ENCODE measurements at regions not wholly inside any gene's neighbourhood (a gene's known extent, or its start where the extent isn't known, plus 50 kb on each side); places are given as distances from the start of the nearest gene placed in this dataset.

DNA sequence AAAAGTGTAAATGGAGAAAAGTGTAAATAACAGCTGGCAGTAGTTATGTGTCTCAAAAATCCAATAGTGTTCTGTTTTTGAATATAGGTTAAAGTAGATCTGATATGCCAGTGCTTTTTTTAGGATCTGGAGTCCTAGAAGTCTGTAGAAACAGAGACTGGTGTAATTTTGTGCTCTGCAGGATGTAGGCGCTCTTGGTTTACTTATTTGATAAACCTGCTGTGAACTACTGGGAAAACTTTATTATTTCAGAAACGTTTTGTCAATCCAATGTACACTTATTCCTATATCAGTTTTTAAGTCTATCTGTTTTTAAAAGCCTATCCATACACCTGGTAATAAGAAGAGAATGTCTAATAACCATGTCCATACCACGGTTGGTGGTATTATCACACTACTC lies 530.8 kb upstream of the ZNF804A start:
- no peak for DNase-seq
- no peaks in the 10 kb centered on the region for H3K27me3 Mint-ChIP-seq
- H3K27ac Mint-ChIP-seq: no peak overlapping the region
- no peak overlapping the region for H3K4me3 Mint-ChIP-seq
- no peaks in the 10 kb centered on the region for H3K36me3 Mint-ChIP-seq
- H3K9me3 Mint-ChIP-seq: peaks cover 3 to 5% of the 10 kb centered on the region in 2 donors
- H3K4me1 Mint-ChIP-seq: no peaks in the 10 kb centered on the region
- ATAC-seq (replicated peaks): no peak

DNA sequence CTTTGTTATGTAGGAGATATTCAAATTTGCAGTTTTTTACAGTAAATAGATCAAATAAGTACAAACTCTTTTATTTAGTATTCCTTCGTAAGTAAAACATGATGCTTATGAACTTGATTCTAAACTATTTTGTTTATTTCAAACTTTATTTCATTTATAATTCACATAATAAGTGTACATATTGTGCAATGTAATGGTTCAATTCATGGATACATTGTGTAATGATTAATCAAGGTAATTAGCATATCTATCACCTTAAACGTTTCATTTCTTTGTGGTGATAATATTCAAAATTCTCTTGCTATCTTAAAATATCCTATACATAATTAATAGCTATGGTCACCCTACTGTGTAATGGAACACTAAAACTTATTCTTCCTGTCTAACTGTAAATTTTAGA lies 525.9 kb upstream of the ZNF804A start:
- H3K9me3 Mint-ChIP-seq: no peaks in the 10 kb centered on the region
- H3K27ac Mint-ChIP-seq: no peak overlapping the region
- H3K4me1 Mint-ChIP-seq: no peaks in the 10 kb centered on the region
- ATAC-seq (replicated peaks): no peak
- H3K36me3 Mint-ChIP-seq: no peaks in the 10 kb centered on the region
- DNase-seq: no peak
- H3K4me3 Mint-ChIP-seq: no peak overlapping the region
- no peaks in the 10 kb centered on the region for H3K27me3 Mint-ChIP-seq

DNA sequence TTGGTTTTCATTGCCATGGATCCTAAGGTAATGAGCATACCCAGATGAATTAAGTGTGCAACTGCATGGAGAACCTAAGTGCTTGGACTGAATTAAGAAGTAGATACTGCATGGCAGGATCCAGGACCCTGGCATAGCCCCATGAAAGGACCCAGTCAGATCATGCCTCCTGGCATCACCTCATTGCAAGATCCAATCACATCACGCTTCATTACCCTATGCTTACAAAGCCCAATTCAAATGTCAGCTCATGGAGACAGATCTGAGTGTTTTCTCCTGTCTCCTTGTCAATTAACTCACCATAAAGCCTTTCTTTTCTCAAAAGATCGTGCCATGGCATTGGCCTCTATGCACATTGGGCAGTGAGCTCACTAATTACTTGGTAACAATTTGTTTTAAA lies 519.8 kb upstream of the ZNF804A start:
- Mint-ChIP-seq H3K27me3 (no peaks in the 10 kb centered on the region), H3K9me3 (no peaks in the 10 kb centered on the region), H3K4me1 (no peaks in the 10 kb centered on the region), H3K4me3 (no peak overlapping the region), H3K27ac (no peak overlapping the region), H3K36me3 (no peaks in the 10 kb centered on the region)
- ATAC-seq (replicated peaks) (no peak), DNase-seq (no peak)

DNA sequence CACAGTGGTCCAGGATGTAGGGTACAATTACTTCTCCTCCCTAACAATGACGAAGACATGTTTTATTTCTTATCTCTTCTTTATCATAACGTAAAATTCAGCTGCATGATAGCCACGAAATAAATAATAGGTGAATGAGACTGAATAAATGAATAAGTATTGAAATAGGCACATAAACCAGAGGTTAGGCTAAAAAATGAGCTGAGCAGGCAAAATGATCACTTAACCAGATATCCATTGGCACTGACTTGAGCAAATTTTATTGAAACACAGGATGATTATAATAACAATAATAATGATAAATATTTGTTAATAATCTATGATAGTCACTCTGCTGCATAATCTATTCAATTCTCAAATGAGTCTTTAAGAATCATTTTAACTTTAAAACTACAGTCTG lies 506.9 kb upstream of the ZNF804A start:
- no peak for DNase-seq

DNA sequence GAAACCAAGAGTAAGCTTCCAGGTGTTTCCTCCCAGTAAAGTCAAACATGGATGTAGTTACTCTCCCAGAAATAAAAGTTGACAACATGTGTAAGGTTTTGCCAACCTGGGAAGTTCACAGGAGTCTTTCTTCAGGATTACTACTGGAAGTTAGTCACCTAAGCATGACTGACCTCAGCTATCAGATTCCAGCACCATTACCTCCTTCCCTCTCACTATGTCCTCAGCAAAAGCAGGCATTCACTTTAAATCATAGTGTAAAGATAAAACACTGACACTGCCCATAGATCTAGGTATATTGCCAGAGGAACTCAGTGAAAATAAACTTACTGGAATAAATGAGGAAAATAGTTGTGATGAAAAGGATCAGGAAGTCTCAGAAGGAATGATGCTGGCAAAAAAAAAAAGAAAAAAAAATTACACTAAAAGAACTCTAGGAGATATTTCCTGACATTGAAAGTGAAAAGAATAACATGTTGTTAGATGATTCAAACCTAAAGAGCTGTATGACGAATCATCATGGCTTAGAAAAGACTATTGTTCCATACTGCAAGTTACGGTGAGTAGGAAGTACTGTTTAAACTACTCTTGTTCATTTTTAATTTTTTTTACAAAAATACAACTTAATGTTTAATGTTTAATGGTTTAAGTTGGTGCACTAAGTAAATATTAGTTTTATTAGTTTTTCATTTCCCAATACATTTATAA lies 484.5 kb upstream of the ZNF804A start:
- Mint-ChIP-seq H3K27ac (no peak overlapping the region), H3K9me3 (peaks cover 0 to 1% of the 10 kb centered on the region in 2 donors), H3K27me3 (no peaks in the 10 kb centered on the region), H3K4me3 (no peak overlapping the region), H3K36me3 (no peaks in the 10 kb centered on the region), H3K4me1 (no peaks in the 10 kb centered on the region)
- DNase-seq: no peak
- ATAC-seq (replicated peaks): no peak

More for the DNA sequence above, 506.9 kb upstream of the ZNF804A start:
- no peaks in the 10 kb centered on the region for H3K36me3 Mint-ChIP-seq
- H3K27me3 Mint-ChIP-seq: no peaks in the 10 kb centered on the region
- no peak overlapping the region for H3K27ac Mint-ChIP-seq
- H3K9me3 Mint-ChIP-seq: peaks cover 2 to 3% of the 10 kb centered on the region in 2 donors
- no peak for ATAC-seq (replicated peaks)
- H3K4me3 Mint-ChIP-seq: no peak overlapping the region
- H3K4me1 Mint-ChIP-seq: no peaks in the 10 kb centered on the region

DNA sequence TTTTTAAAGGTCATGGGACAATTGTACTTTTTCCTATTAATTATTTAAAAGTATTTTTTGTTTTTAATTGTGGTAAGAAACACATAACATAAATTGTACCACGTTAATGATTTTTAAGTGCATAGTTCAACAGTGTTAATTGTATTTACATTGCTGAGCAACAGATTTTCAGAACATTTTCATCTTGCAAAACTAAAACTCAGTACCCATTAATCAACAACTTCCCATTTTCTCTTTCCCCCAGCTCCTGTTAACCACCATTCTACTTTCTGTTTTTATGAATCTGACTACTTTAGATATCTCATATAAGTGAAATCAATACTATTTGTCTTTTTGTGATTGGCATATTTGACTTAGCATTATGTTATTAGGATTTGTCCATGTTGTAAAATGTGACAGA lies 483.9 kb upstream of the ZNF804A start:
- Mint-ChIP-seq H3K4me1 (no peaks in the 10 kb centered on the region), H3K4me3 (no peak overlapping the region), H3K36me3 (no peaks in the 10 kb centered on the region), H3K9me3 (peaks cover 0 to 1% of the 10 kb centered on the region in 2 donors), H3K27ac (no peak overlapping the region), H3K27me3 (no peaks in the 10 kb centered on the region)
- ATAC-seq (replicated peaks) (no peak), DNase-seq (no peak)

DNA sequence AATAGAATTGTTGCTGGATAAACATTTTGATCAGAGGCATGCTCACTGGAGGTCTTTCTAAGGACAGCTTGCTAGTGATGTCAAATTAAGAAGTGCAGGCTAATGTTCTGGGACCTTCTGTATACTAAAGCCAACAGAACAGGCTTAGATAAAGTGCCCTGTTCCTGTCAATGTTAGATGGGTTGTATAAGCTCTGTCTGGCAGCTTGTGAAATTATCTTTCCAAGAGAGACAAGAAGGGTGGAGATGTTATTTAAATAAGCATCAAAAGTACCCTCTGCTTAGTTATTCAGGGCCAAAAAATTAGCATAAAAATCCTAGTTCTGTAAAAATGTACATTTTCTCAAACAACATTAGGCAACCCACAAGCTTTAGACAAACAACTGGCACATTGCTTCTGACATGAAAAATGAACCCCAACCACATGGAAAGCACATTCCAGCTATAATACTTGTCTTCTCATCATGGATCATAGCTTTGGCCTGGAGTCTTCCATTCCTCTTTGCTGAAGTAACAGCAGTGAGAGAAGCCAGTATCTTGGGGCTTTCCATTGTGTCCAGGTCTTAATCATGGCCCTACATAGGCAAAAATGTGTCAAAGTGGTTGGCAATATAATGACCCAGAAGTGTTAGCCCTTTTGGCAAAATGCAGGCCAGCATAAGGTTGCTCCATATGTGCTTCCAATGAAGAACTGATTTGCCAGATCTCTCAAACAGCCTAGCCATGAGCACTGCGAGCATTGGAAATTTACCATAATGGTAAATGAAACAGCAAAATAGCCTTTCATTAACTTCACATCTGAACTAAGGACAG lies 478.1 kb upstream of the ZNF804A start:
- Mint-ChIP-seq H3K27ac (no peak overlapping the region), H3K9me3 (no peaks in the 10 kb centered on the region), H3K4me1 (no peaks in the 10 kb centered on the region), H3K27me3 (no peaks in the 10 kb centered on the region), H3K36me3 (no peaks in the 10 kb centered on the region), H3K4me3 (no peak overlapping the region)
- ATAC-seq (replicated peaks): no peak
- no peak for DNase-seq

DNA sequence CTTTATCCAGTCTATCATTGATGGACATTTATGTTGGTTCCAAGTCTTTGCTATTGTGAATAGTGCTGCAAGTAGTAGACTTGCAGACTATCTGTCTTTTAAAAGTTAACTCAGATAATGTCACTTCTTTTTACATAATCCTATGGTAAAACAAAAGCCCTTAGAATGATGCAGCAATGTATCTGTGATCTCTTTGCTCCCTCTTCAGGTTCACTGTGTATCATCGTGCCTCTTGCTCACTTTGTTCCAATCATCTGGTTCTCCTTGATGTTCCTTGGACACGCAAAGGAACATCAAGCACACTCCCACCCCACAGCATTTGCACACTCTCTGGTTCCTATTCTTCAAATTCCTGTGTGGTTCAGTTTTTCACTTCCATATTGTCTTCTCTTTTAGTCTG lies 472.5 kb upstream of the ZNF804A start:
- Mint-ChIP-seq H3K9me3 (peaks cover 0 to 4% of the 10 kb centered on the region in 2 donors), H3K27ac (no peak overlapping the region), H3K36me3 (no peaks in the 10 kb centered on the region), H3K27me3 (no peaks in the 10 kb centered on the region), H3K4me1 (no peaks in the 10 kb centered on the region), H3K4me3 (no peak overlapping the region)
- DNase-seq: no peak
- no peak for ATAC-seq (replicated peaks)

DNA sequence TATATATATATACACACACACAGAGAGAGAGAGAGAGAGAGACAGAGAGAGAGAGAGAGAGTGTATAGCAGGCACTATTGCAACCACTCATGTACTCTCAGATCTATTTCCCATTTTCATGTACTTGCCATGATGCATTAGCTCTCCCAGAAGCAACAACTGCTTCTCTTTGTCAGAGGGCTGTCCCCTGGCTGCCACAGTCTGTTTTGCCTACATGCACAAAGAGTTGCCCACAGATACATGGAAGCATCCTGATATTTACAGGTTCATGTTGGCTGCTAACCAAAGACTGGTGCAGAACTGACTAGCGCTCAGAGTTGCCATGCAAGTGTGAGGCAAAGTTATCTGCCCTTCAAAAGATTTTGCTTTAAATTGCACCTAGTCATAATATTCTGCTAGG lies 469.3 kb upstream of the ZNF804A start:
- Mint-ChIP-seq H3K9me3 (peaks cover 3 to 13% of the 10 kb centered on the region in 2 donors), H3K4me3 (no peak overlapping the region), H3K27ac (no peak overlapping the region), H3K27me3 (no peaks in the 10 kb centered on the region), H3K36me3 (no peaks in the 10 kb centered on the region), H3K4me1 (no peaks in the 10 kb centered on the region)
- DNase-seq (no peak), ATAC-seq (replicated peaks) (no peak)

DNA sequence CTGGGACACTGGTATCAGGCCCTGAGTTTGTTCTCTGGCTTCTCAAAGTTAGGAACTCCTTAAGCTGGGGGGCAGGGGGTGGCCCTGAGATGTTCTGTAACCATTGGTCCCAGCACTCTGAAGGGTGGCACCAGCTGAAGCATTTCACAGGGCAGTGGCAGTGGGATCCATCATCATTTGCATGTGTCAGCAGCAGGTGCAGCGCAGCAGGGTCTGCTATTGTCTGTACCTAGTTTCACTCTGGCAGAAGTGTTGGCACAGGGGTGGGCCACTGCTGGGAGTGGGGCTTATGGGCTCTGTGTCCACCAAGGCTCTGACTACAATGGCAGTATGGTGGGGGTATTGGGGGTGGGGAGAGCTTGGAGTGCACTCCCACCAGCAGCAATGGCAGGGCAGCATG lies 460.4 kb upstream of the ZNF804A start:
- peaks cover 3 to 11% of the 10 kb centered on the region in 2 donors for H3K9me3 Mint-ChIP-seq
- H3K27me3 Mint-ChIP-seq: no peaks in the 10 kb centered on the region
- DNase-seq (no peak), ATAC-seq (replicated peaks) (no peak)
- no peak overlapping the region for H3K4me3 Mint-ChIP-seq
- no peak overlapping the region for H3K27ac Mint-ChIP-seq
- H3K4me1 Mint-ChIP-seq: no peaks in the 10 kb centered on the region
- no peaks in the 10 kb centered on the region for H3K36me3 Mint-ChIP-seq

DNA sequence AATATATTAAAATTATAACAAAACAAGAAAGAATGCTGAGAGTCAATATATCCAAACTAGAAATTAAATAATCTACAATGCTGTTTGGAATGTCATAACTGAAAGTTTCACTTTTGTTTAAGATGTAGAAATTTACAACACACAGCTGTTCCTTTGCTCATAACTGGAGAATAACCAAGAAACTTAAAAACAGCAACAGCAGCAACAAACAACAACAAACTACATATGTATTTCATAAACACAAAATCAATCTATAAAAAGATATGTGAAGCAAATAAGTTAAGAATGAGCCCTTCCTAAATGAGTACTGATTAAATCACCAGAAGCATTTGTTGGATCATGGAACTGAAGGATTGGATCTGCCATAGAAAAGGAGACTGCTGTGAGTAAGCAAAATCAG lies 456.5 kb upstream of the ZNF804A start:
- no peak overlapping the region for H3K27ac Mint-ChIP-seq
- ATAC-seq (replicated peaks): no peak
- no peak overlapping the region for H3K4me3 Mint-ChIP-seq
- no peaks in the 10 kb centered on the region for H3K36me3 Mint-ChIP-seq
- no peaks in the 10 kb centered on the region for H3K9me3 Mint-ChIP-seq
- no peaks in the 10 kb centered on the region for H3K27me3 Mint-ChIP-seq
- no peaks in the 10 kb centered on the region for H3K4me1 Mint-ChIP-seq
- no peak for DNase-seq

DNA sequence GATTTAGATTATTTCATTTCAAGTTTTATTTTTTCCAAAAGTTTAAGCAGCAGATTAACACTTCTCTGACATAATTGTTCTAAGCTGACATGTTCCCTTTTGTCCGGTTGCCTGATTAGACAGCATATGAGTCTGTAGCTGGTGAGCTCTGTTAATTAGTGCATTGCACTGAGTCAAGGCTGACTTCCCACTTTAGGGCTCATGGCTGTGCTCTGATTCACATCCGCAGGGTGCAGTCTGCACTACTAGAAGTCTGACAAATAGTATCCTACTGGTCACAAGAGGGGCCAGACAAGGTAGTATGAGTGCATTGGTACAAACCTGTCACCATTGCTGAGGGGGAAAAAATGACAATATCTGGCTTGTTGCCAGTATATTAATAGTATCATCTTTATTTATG lies 443.9 kb upstream of the ZNF804A start:
- Mint-ChIP-seq H3K9me3 (peaks cover 10 to 15% of the 10 kb centered on the region in 2 donors), H3K4me3 (no peak overlapping the region), H3K36me3 (no peaks in the 10 kb centered on the region), H3K4me1 (no peaks in the 10 kb centered on the region), H3K27ac (no peak overlapping the region), H3K27me3 (no peaks in the 10 kb centered on the region)
- DNase-seq (no peak), ATAC-seq (replicated peaks) (no peak)

DNA sequence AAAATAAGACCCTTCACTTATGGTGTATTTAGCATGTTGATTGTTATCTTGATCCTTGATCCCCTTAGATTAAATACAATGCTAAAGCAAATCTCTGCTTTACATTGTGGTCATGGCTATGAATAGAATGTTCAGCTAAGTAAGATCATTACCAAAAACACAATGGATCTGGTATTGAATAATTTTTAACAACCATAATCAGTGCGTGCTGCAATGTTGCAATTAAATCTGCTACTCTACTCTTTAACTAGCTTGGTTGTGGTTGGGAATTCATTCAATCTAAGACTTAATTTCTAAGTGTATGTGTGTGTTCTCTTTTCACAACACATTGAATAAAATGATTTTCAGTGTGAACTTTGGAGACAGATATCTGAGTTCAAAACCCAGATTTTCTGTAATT lies 442.5 kb upstream of the ZNF804A start:
- no peak for DNase-seq
- no peaks in the 10 kb centered on the region for H3K36me3 Mint-ChIP-seq

DNA sequence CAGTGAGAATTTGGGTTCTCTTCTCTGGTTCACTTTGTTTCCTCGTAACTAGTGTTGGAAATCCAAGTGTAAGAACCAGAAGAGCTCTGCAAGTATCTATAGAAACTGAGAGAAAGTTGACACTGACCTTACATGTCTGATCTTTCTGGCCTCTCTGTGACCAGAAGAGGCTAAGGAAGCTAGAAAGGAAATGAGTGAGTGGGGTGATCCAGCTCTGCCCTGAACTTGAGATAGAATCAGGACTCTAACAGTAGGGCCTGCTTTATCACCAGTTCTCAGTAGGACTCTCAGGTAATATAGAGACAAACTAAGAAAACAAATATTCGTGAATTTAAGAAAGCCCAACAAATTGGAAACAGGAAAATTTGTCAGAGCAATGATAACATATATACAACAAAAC lies 441.2 kb upstream of the ZNF804A start:
- H3K9me3 Mint-ChIP-seq: peaks cover 8 to 9% of the 10 kb centered on the region in 2 donors
- no peak overlapping the region for H3K4me3 Mint-ChIP-seq
- no peak overlapping the region for H3K27ac Mint-ChIP-seq
- H3K27me3 Mint-ChIP-seq: no peaks in the 10 kb centered on the region
- H3K4me1 Mint-ChIP-seq: no peaks in the 10 kb centered on the region
- ATAC-seq (replicated peaks): no peak
- no peaks in the 10 kb centered on the region for H3K36me3 Mint-ChIP-seq
- no peak for DNase-seq

More for the DNA sequence above, 442.5 kb upstream of the ZNF804A start:
- Mint-ChIP-seq H3K4me1 (no peaks in the 10 kb centered on the region), H3K4me3 (no peak overlapping the region), H3K9me3 (peaks cover 5 to 7% of the 10 kb centered on the region in 2 donors), H3K27ac (no peak overlapping the region), H3K27me3 (no peaks in the 10 kb centered on the region)
- ATAC-seq (replicated peaks): no peak

DNA sequence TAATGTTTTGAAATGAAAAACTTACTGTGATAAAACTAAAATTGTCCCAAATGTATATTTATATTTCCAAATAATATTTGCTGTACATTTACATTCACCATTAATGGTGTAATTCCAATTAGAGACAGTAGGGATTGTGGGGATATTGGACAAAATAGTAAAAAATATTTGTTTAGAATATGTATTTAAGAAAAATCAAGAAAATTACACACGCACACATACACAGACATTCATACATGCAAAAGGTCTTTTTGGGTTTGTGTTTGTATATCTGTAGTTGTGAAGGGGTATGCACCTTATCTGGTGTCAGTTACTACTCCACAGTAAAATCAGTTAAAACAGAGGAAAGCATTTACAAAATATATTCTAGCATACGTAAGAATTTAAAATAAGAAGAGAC lies 435.9 kb upstream of the ZNF804A start:
- H3K36me3 Mint-ChIP-seq: no peaks in the 10 kb centered on the region
- DNase-seq: no peak
- no peak overlapping the region for H3K27ac Mint-ChIP-seq
- peaks cover 8 to 9% of the 10 kb centered on the region in 2 donors for H3K9me3 Mint-ChIP-seq
- no peaks in the 10 kb centered on the region for H3K27me3 Mint-ChIP-seq
- H3K4me3 Mint-ChIP-seq: no peak overlapping the region
- no peak for ATAC-seq (replicated peaks)
- no peaks in the 10 kb centered on the region for H3K4me1 Mint-ChIP-seq
